ENCODE measurements at regions not wholly inside any gene's neighbourhood (a gene's known extent, or its start where the extent isn't known, plus 50 kb on each side); places are given as distances from the start of the nearest gene placed in this dataset.

DNA sequence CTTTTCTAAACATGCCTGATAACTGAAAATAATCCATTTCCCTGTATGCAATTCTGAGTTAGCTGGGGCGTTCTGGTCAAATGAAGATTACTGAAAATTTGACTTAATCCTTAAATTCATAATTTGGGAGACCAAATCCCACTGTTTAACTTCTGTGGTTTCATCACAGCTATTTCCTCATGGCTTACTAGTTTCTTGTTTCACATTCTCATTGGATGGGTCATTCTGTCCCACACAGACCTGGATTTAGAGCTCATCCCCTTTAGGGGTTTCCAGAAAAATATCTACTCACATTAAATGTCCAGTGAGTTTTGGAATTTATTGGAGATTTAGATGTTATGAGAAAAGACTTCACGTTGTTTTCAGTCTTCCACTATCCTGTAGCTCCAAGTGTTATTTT is 709.3 kb upstream of the KLHL1 start:
- DNase-seq (no peak), ATAC-seq (no peak)
- no peak overlapping the region for H3K27ac ChIP-seq
- TF ChIP-seq, protein P1, sequence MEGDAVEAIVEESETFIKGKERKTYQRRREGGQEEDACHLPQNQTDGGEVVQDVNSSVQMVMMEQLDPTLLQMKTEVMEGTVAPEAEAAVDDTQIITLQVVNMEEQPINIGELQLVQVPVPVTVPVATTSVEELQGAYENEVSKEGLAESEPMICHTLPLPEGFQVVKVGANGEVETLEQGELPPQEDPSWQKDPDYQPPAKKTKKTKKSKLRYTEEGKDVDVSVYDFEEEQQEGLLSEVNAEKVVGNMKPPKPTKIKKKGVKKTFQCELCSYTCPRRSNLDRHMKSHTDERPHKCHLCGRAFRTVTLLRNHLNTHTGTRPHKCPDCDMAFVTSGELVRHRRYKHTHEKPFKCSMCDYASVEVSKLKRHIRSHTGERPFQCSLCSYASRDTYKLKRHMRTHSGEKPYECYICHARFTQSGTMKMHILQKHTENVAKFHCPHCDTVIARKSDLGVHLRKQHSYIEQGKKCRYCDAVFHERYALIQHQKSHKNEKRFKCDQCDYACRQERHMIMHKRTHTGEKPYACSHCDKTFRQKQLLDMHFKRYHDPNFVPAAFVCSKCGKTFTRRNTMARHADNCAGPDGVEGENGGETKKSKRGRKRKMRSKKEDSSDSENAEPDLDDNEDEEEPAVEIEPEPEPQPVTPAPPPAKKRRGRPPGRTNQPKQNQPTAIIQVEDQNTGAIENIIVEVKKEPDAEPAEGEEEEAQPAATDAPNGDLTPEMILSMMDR (IDR thresholded peaks at IDR 0.05) = no peak
- no peaks in the 10 kb centered on the region for H3K36me3 ChIP-seq
- H3K27me3 ChIP-seq = no peaks in the 10 kb centered on the region
- no peaks in the 10 kb centered on the region for H3K9me3 ChIP-seq
- H3K4me1 ChIP-seq = no peaks in the 10 kb centered on the region
- no peak overlapping the region for H3K4me3 ChIP-seq
- intact Hi-C loops (cut with DNase I) = no loop called here

DNA sequence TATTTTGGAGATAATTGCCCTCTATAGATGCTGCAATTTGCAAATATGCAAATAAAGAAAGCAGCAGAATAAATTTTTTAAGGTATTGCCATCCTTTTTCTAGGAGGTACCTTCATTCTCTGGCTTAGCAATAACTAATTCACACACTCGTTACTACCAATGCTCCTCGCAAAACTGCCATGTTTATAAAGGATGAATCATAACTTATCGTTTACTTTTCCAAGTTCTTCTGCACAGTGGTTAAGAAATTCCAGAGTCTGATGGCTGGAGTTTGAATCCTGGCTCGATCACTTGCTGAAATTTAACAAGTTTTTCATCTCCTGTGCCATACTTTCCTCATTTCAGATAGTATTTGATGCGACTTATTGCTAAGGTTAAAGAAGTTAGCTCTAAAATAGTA is 708.6 kb upstream of the KLHL1 start:
- TF ChIP-seq, protein P1 (IDR thresholded peaks at IDR 0.05) = no peak
- Histone ChIP-seq H3K27me3 (no peaks in the 10 kb centered on the region), H3K9me3 (no peaks in the 10 kb centered on the region), H3K4me3 (no peak overlapping the region), H3K27ac (no peak overlapping the region), H3K36me3 (no peaks in the 10 kb centered on the region), H3K4me1 (no peaks in the 10 kb centered on the region)
- no peak for DNase-seq
- no peak for ATAC-seq
- intact Hi-C loops (cut with DNase I) = no loop called here

DNA sequence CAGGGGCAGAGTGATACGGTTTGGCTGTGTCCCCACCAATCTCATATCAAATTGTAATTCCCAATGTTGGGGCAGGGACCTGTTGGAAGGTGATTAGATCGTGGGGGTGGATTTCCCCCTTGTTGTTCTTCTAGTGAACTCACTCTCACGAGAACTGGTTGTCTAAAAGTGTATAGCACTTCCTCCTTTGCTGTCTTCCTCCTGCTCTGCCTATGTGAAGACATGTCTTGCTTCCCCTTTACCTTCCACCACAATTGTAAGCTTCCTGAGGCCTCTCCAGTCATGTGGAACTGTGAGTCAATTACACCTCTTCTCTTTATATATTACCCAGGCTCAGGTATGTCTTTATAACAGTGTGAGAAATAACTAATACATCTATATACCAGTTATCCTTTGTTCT is 706.4 kb upstream of the KLHL1 start:
- intact Hi-C loops (cut with DNase I) = no loop called here
- H3K4me1 ChIP-seq = no peaks in the 10 kb centered on the region
- no peak overlapping the region for H3K4me3 ChIP-seq
- H3K9me3 ChIP-seq = no peaks in the 10 kb centered on the region
- DNase-seq = no peak
- TF ChIP-seq, protein P1 (IDR thresholded peaks at IDR 0.05) = no peak
- no peaks in the 10 kb centered on the region for H3K27me3 ChIP-seq
- H3K27ac ChIP-seq = no peak overlapping the region
- H3K36me3 ChIP-seq = no peaks in the 10 kb centered on the region
- no peak for ATAC-seq

GRCh38 chr13:70812481-70812880 is 704.2 kb upstream of the KLHL1 start:
- no peaks in the 10 kb centered on the region for H3K9me3 ChIP-seq
- TF ChIP-seq, protein P1 (IDR thresholded peaks at IDR 0.05) = no peak
- no peak overlapping the region for H3K27ac ChIP-seq
- no peak for DNase-seq
- no peaks in the 10 kb centered on the region for H3K36me3 ChIP-seq
- H3K27me3 ChIP-seq = no peaks in the 10 kb centered on the region
- intact Hi-C loops (cut with DNase I) = no loop called here
- no peak for ATAC-seq
- H3K4me3 ChIP-seq = no peak overlapping the region
- H3K4me1 ChIP-seq = no peaks in the 10 kb centered on the region

DNA sequence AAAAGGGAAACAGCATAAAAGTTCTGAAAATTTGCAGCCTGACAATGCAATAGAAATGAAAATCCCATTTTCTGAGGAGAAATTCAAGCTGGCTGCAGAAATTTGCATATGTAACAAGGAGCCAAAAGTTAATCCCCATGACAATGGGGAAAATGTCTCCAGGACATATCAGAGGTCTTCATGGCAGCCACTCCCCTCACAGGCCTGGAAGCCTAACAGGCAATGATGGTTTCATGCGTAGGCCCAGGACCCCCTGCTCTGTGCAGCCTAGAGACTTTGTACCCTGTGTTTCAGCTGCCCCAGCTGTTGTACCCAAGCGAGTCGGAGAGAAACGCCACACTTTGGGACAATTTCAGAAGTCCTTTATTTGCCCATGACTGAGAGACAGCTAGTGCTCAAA is 701.3 kb upstream of the KLHL1 start:
- H3K4me1 ChIP-seq = no peaks in the 10 kb centered on the region
- intact Hi-C loops (cut with DNase I) = no loop called here
- no peaks in the 10 kb centered on the region for H3K27me3 ChIP-seq
- DNase-seq (no peak), ATAC-seq (no peak)
- TF ChIP-seq, protein P1 (IDR thresholded peaks at IDR 0.05) = no peak
- H3K36me3 ChIP-seq = no peaks in the 10 kb centered on the region
- no peak overlapping the region for H3K4me3 ChIP-seq
- H3K9me3 ChIP-seq = no peaks in the 10 kb centered on the region
- H3K27ac ChIP-seq = no peak overlapping the region

DNA sequence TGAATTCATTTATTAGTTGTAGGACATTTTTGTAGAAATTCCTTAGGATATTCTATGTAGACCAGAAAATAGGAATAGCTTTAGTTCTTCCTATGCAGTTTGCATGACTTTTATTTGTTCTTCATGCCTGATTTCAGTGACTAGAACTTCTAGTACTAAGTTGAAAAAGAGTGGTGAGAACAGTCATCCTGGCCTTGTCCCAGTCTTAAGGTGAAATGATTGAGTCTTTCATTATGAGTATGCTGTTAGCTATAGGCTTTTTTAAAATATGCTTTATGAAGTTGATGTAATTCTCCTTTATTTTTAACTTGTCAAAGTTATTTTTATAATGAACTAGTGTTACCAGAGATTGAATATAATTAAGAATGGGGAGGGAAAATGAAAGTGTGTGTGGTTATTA is 690.1 kb upstream of the KLHL1 start:
- DNase-seq (no peak), ATAC-seq (no peak)
- Histone ChIP-seq H3K9me3 (no peaks in the 10 kb centered on the region), H3K4me1 (no peaks in the 10 kb centered on the region), H3K27me3 (no peaks in the 10 kb centered on the region), H3K36me3 (no peaks in the 10 kb centered on the region), H3K27ac (no peak overlapping the region), H3K4me3 (no peak overlapping the region)
- TF ChIP-seq, protein P1 (IDR thresholded peaks at IDR 0.05) = no peak
- intact Hi-C loops (cut with DNase I) = no loop called here

Data from upper lobe of right lung (tissue), 1 donor.